Right lobe of liver (tissue), 4 donors: ENCODE measurements at regions not wholly inside any gene's neighbourhood (a gene's known extent, or its start where the extent isn't known, plus 50 kb on each side); places are given as distances from the start of the nearest gene placed in this dataset.

Experiments
- POLR2A ChIP-seq: fragments of 450-650 bp; IDR thresholded peaks from one replicate; pipeline ENCODE4 v1.6.1; 2017; ENCODE audit warnings: antibody characterized with exemption, mild to moderate bottlenecking
- TF ChIP-seq, protein P1 (sequence below), 4 donors: fragments of 200-600 bp in 3 of 4; fragments of 450-650 bp in 1 of 4; IDR thresholded peaks; one replicate each; pipeline versions ENCODE4 v1.5.1 to v1.8.0; 2016 to 2022; ENCODE audit warnings: antibody characterized with exemption in 4 of 4, mild to moderate bottlenecking in 2 of 4
- donor health status: DM: no; HTN: no; CAD: no.
- donor health status: DM: no; HTN: no; CAD: no.
- donor health status: DM: no; HTN: yes; CAD: no.

DNA sequence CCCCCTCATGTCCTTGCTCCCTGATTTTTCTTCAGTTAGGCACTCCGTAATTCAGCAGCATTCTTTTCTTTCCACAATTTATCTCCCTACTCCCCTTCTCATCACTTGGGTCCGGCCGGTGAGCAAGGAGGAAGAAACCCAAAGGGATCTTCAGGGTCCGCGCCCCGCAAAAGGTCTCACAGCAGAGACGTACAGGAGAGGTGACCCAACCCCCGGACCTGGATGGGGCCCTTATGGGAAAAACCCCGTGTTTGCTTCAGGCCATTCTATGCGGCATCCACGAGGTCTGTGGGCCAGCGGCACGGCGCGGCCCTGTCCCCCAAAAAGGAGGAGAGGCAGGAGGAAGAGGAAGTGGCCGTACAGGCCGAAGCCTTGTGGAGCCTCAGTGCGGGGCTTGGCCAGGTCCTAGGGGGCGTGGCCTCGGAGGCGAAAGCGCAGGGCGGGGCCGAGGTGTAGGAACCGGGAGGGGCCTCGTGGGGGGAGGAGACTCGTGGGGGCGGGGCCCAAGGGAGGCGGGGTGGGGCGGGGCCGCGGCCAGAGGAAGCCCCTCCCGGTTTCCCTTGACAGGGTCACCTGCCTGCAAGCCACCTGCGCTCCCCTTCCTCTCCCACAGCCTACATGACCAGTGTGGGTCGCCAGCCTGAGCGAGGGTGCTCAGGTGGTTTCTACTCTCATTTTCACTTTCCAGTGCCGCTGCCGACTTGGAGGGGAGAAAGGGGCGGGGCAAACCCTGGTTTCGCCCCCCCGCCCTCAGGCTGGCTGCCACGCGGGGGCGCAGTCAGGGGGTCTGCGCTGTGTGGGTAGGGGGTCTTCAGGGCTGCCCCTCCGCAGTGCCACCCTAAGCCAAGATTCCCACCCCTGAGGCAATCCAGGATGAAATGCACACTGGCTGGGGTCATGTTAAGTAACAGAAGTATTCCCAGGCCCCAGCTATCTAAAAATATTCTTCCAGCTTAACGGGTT, 156.4 kb upstream of the XPO1 start:
- TF ChIP-seq, protein P1, sequence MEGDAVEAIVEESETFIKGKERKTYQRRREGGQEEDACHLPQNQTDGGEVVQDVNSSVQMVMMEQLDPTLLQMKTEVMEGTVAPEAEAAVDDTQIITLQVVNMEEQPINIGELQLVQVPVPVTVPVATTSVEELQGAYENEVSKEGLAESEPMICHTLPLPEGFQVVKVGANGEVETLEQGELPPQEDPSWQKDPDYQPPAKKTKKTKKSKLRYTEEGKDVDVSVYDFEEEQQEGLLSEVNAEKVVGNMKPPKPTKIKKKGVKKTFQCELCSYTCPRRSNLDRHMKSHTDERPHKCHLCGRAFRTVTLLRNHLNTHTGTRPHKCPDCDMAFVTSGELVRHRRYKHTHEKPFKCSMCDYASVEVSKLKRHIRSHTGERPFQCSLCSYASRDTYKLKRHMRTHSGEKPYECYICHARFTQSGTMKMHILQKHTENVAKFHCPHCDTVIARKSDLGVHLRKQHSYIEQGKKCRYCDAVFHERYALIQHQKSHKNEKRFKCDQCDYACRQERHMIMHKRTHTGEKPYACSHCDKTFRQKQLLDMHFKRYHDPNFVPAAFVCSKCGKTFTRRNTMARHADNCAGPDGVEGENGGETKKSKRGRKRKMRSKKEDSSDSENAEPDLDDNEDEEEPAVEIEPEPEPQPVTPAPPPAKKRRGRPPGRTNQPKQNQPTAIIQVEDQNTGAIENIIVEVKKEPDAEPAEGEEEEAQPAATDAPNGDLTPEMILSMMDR (IDR thresholded peaks at IDR 0.05) = peak; percentile 17 to 35 (median 28)
- peak; percentile 69 for TF ChIP-seq POLR2A
